ENCODE measurements at regions not wholly inside any gene's neighbourhood (a gene's known extent, or its start where the extent isn't known, plus 50 kb on each side); places are given as distances from the start of the nearest gene placed in this dataset.

GRCh38 chr3:154781595-154781994 is 298.5 kb upstream of the MME start:
- no peak for DNase-seq
- intact Hi-C loops (cut with micrococcal nuclease), result no loop called here
- H3K9me3 Mint-ChIP-seq, result peaks cover 0 to 4% (median 0%) of the 10 kb centered on the region in 8 donors
- H3K9me3 ChIP-seq (ENCODE audit: control insufficient read depth in 1 of 2, low read length in 2 of 2), result no peaks in the 10 kb centered on the region
- no peaks in the 10 kb centered on the region for H3K27me3 Mint-ChIP-seq
- H3K36me3 ChIP-seq (ENCODE audit: insufficient read depth, low read length), result no peaks in the 10 kb centered on the region
- POLR2A ChIA-PET (ENCODE audit: partially characterized antibody), result no interaction called here
- no peak overlapping the region for H3K27ac ChIP-seq (ENCODE audit: low read depth, low read length)
- H3K27ac Mint-ChIP-seq, result no peak overlapping the region
- no peaks in the 10 kb centered on the region for H3K27me3 ChIP-seq (ENCODE audit: insufficient read depth, low read length)
- CTCF ChIA-PET (ENCODE audit: partially characterized antibody), result no interaction called here
- H3K4me3 ChIP-seq (ENCODE audit: low read length in 2 of 2), result no peak overlapping the region
- no peaks in the 10 kb centered on the region for H3K36me3 Mint-ChIP-seq
- H3K4me1 Mint-ChIP-seq, result no peaks in the 10 kb centered on the region
- no peak overlapping the region for H3K4me3 Mint-ChIP-seq
- H3K4me1 ChIP-seq (ENCODE audit: insufficient read depth, low read length), result no peaks in the 10 kb centered on the region

- peaks cover 0 to 3% (median 0%) of the 10 kb centered on the region in 8 donors for H3K9me3 Mint-ChIP-seq
- CTCF ChIA-PET (ENCODE audit: partially characterized antibody), result no interaction called here
These were observed 299.9 kb upstream of the MME start for GRCh38 chr3:154780263-154780662.

GRCh38 chr3:154779571-154779970 is 300.5 kb upstream of the MME start:
- no peak for DNase-seq
- Mint-ChIP-seq H3K4me1 (no peaks in the 10 kb centered on the region), H3K27ac (no peak overlapping the region), H3K9me3 (peaks cover 0 to 4% (median 0%) of the 10 kb centered on the region in 8 donors), H3K36me3 (no peaks in the 10 kb centered on the region), H3K4me3 (no peak overlapping the region), H3K27me3 (no peaks in the 10 kb centered on the region)
- Histone ChIP-seq H3K4me1 (ENCODE audit: insufficient read depth, low read length) (no peaks in the 10 kb centered on the region), H3K27ac (ENCODE audit: low read depth, low read length) (no peak overlapping the region), H3K36me3 (ENCODE audit: insufficient read depth, low read length) (no peaks in the 10 kb centered on the region), H3K27me3 (ENCODE audit: insufficient read depth, low read length) (no peaks in the 10 kb centered on the region), H3K9me3 (ENCODE audit: control insufficient read depth in 1 of 2, low read length in 2 of 2) (no peaks in the 10 kb centered on the region), H3K4me3 (ENCODE audit: low read length in 2 of 2) (no peak overlapping the region)
- CTCF ChIA-PET (ENCODE audit: partially characterized antibody), result no interaction called here
- intact Hi-C loops (cut with micrococcal nuclease), result no loop called here
- POLR2A ChIA-PET (ENCODE audit: partially characterized antibody), result no interaction called here

More at GRCh38 chr3:154780263-154780662, 299.9 kb upstream of the MME start:
- Mint-ChIP-seq H3K27ac (no peak overlapping the region), H3K4me3 (no peak overlapping the region), H3K36me3 (no peaks in the 10 kb centered on the region), H3K27me3 (no peaks in the 10 kb centered on the region), H3K4me1 (no peaks in the 10 kb centered on the region)
- intact Hi-C loops (cut with micrococcal nuclease), result no loop called here
- DNase-seq, result no peak
- Histone ChIP-seq H3K27ac (ENCODE audit: low read depth, low read length) (no peak overlapping the region), H3K9me3 (ENCODE audit: control insufficient read depth in 1 of 2, low read length in 2 of 2) (no peaks in the 10 kb centered on the region), H3K4me1 (ENCODE audit: insufficient read depth, low read length) (no peaks in the 10 kb centered on the region), H3K27me3 (ENCODE audit: insufficient read depth, low read length) (no peaks in the 10 kb centered on the region), H3K36me3 (ENCODE audit: insufficient read depth, low read length) (no peaks in the 10 kb centered on the region), H3K4me3 (ENCODE audit: low read length in 2 of 2) (no peak overlapping the region)
- POLR2A ChIA-PET (ENCODE audit: partially characterized antibody), result no interaction called here

GRCh38 chr3:154778057-154778456 is 302.1 kb upstream of the MME start:
- ChIA-PET CTCF (ENCODE audit: partially characterized antibody) (no interaction called here), POLR2A (ENCODE audit: partially characterized antibody) (no interaction called here)
- H3K27me3 ChIP-seq (ENCODE audit: insufficient read depth, low read length), result no peaks in the 10 kb centered on the region
- H3K36me3 ChIP-seq (ENCODE audit: insufficient read depth, low read length), result no peaks in the 10 kb centered on the region
- no peaks in the 10 kb centered on the region for H3K4me1 ChIP-seq (ENCODE audit: insufficient read depth, low read length)
- intact Hi-C loops (cut with micrococcal nuclease), result no loop called here
- no peaks in the 10 kb centered on the region for H3K9me3 ChIP-seq (ENCODE audit: control insufficient read depth in 1 of 2, low read length in 2 of 2)
- no peak overlapping the region for H3K4me3 Mint-ChIP-seq
- DNase-seq, result no peak
- no peak overlapping the region for H3K4me3 ChIP-seq (ENCODE audit: low read length in 2 of 2)
- no peaks in the 10 kb centered on the region for H3K4me1 Mint-ChIP-seq
- no peak overlapping the region for H3K27ac ChIP-seq (ENCODE audit: low read depth, low read length)
- no peak overlapping the region for H3K27ac Mint-ChIP-seq
- peaks cover 0 to 4% (median 0%) of the 10 kb centered on the region in 8 donors for H3K9me3 Mint-ChIP-seq
- no peaks in the 10 kb centered on the region for H3K36me3 Mint-ChIP-seq
- no peaks in the 10 kb centered on the region for H3K27me3 Mint-ChIP-seq

GRCh38 chr3:154776549-154777225 is 303.4 kb upstream of the MME start:
- Mint-ChIP-seq H3K27ac (no peak overlapping the region), H3K27me3 (no peaks in the 10 kb centered on the region), H3K4me3 (no peak overlapping the region), H3K9me3 (peaks cover 0 to 4% (median 0%) of the 10 kb centered on the region in 8 donors), H3K36me3 (no peaks in the 10 kb centered on the region), H3K4me1 (no peaks in the 10 kb centered on the region)
- intact Hi-C loops (cut with micrococcal nuclease), result no loop called here
- Histone ChIP-seq H3K9me3 (ENCODE audit: control insufficient read depth in 1 of 2, low read length in 2 of 2) (no peaks in the 10 kb centered on the region), H3K36me3 (ENCODE audit: insufficient read depth, low read length) (no peaks in the 10 kb centered on the region), H3K27me3 (ENCODE audit: insufficient read depth, low read length) (no peaks in the 10 kb centered on the region), H3K27ac (ENCODE audit: low read depth, low read length) (no peak overlapping the region), H3K4me1 (ENCODE audit: insufficient read depth, low read length) (no peaks in the 10 kb centered on the region), H3K4me3 (ENCODE audit: low read length in 2 of 2) (no peak overlapping the region)
- ChIA-PET CTCF (ENCODE audit: partially characterized antibody) (no interaction called here), POLR2A (ENCODE audit: partially characterized antibody) (no interaction called here)
- DNase-seq, result no peak

GRCh38 chr3:154775821-154776548 is 304.1 kb upstream of the MME start:
- ChIA-PET CTCF (ENCODE audit: partially characterized antibody) (no interaction called here), POLR2A (ENCODE audit: partially characterized antibody) (no interaction called here)
- Mint-ChIP-seq H3K36me3 (no peaks in the 10 kb centered on the region), H3K27me3 (no peaks in the 10 kb centered on the region), H3K27ac (no peak overlapping the region), H3K9me3 (peaks cover 0 to 5% (median 1%) of the 10 kb centered on the region in 8 donors), H3K4me3 (no peak overlapping the region), H3K4me1 (no peaks in the 10 kb centered on the region)
- Histone ChIP-seq H3K9me3 (ENCODE audit: control insufficient read depth in 1 of 2, low read length in 2 of 2) (no peaks in the 10 kb centered on the region), H3K4me1 (ENCODE audit: insufficient read depth, low read length) (no peaks in the 10 kb centered on the region), H3K36me3 (ENCODE audit: insufficient read depth, low read length) (no peaks in the 10 kb centered on the region), H3K27ac (ENCODE audit: low read depth, low read length) (no peak overlapping the region), H3K4me3 (ENCODE audit: low read length in 2 of 2) (no peak overlapping the region), H3K27me3 (ENCODE audit: insufficient read depth, low read length) (no peaks in the 10 kb centered on the region)
- no peak for DNase-seq
- intact Hi-C loops (cut with micrococcal nuclease), result no loop called here

- Histone ChIP-seq H3K27me3 (ENCODE audit: insufficient read depth, low read length) (no peaks in the 10 kb centered on the region), H3K27ac (ENCODE audit: low read depth, low read length) (no peak overlapping the region), H3K4me1 (ENCODE audit: insufficient read depth, low read length) (no peaks in the 10 kb centered on the region), H3K4me3 (ENCODE audit: low read length in 2 of 2) (no peak overlapping the region), H3K36me3 (ENCODE audit: insufficient read depth, low read length) (no peaks in the 10 kb centered on the region), H3K9me3 (ENCODE audit: control insufficient read depth in 1 of 2, low read length in 2 of 2) (no peaks in the 10 kb centered on the region)
- ChIA-PET POLR2A (ENCODE audit: partially characterized antibody) (no interaction called here), CTCF (ENCODE audit: partially characterized antibody) (no interaction called here)
- Mint-ChIP-seq H3K36me3 (no peaks in the 10 kb centered on the region), H3K9me3 (peaks cover 0 to 9% (median 4%) of the 10 kb centered on the region in 8 donors), H3K4me1 (no peaks in the 10 kb centered on the region), H3K27ac (no peak overlapping the region), H3K4me3 (peak overlapping the region in 1 of 8 donors; percentile 5), H3K27me3 (no peaks in the 10 kb centered on the region)
- intact Hi-C loops (cut with micrococcal nuclease), result no loop called here
- no peak for DNase-seq
These were observed 313.2 kb upstream of the MME start for GRCh38 chr3:154766765-154767503.
